Right ventricle myocardium inferior (tissue), 1 donor: ENCODE measurements at regions not wholly inside any gene's neighbourhood (a gene's known extent, or its start where the extent isn't known, plus 50 kb on each side); places are given as distances from the start of the nearest gene placed in this dataset.

Source experiments
- ATAC-seq: fragments of 200-7000 bp; cut with Tn5 transposase; one replicate; pipeline ENCODE4 v1.9.1; 2020; ENCODE audit warnings: mild to moderate bottlenecking, moderate library complexity
- DNase-seq: peaks from one replicate; pipeline ENCODE4 v3.0.0; 2021; ENCODE audit errors: missing footprints
- intact Hi-C: fragments of 100-400 bp; cut with DNase I; formaldehyde crosslinking; loops from one replicate; pipeline ENCODE4 v1.11.0; 2022
- donor health status: DM: no; HTN: yes; CAD: no; lungs with severe emphysema.

DNA sequence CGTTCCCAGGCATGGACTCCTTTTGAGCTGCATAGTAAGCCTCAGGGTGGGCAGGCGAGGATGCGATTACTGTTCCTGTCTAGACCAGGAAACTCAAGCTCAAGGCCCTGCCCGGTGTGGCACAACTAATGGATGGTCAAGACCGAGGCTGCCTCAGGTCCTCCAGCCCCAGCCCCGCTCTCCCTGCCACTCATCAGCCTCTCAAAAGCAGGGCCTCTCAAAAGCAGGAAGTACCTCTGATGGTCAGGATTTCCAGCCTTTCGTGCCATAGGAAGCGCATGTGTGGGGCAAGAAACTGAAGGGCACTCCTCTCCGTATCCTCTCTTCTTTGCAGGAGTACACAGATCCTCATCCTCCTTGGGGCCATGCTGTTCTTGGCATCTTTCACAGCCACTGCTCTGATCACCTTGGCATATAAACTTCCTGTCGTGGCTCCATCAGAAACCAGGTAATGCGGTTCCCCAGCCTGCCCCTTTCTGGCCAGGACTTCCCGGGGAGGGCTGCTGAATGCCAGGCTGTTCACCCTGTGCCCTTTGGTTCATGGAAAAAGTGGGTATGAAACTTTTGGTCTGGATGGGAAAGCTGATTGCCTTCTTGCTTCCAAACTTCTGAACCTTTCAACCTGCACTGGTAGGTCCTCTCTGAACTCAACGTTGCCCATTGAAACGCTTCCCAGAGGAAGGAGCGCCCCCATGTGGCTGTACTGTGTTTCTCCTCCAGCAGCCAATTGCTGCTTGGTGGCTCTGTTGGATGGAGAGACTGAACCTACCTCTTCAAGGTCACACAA is 82.8 kb upstream of the SEC11C start:
- ATAC-seq (peak; percentile 45), DNase-seq (no peak)
- intact Hi-C loops = no loop called here

DNA sequence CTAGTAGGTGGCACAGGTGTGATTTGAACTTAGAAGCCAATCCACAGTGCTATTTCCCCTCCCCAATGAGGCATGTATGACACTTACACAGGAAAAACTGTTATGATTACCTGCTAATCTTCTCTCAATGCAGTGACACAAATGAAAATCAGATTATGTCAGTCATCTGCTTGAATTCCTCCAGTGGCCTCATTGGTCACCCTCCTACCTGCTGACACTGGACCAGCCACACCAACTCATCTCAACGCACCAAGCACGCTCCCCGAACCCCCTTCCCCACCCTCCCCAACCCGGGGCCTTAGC is 82.2 kb upstream of the SEC11C start:
- no peak for DNase-seq
- intact Hi-C loops = no loop called here
- ATAC-seq = no peak

DNA sequence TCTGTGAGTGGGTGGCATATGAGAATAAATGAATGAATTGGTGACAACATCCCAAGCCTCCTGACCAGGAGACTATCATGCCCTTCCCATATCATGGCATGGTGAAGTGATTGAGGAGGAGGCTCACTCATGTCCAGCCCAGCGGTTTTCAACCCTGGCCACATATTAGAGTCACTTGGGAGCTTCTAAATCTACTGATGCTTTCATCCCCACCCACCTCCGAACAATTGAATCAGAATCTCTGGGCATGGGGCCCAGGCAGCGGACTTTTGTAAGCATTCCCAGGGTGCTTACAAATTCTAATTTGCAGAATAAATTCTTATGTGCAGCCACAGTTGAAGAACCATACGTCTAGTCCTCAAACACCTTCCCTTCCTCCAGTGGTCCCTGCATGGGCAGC is 81.7 kb upstream of the SEC11C start:
- intact Hi-C loops = no loop called here
- DNase-seq (no peak), ATAC-seq (no peak)

DNA sequence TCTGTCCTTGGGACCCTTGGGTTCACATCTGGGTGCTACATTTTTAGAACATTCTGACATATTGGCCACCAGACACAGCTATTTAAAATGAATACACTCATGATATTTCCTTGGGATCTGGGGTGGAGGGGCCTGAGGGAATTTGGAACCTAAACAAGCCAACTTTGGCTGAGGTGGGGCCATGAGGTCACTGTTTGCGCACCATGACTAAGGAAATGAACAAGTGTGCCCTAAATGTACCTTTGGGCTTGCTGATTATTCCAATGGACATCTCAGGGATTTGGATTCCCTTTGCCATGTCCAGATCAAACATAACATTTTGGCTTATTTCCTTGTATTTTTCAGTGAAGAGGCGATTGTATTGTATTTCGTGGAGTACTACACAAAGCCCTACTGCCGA is 80.5 kb upstream of the SEC11C start:
- DNase-seq (no peak), ATAC-seq (no peak)
- intact Hi-C loops = no loop called here

DNA sequence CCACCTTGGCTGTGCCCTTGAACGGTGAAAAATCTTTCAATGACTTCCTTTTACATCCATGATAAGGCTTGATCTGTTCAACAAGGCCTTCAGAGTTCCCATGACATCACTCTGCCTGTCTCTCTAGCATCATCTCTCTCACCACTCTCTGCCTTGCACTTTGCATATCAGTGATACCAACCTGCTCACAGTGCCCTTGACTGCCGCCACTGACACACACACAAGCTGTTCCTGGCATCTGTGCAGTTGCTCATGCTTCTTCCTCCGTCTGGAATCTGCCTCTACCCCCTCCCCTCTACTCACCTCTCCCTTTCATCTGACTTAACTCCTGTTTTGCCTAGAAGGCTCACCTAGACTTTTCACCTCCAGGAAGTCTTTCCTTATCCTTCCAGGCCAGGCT is 79.1 kb upstream of the SEC11C start:
- intact Hi-C loops = loop anchor here (5.0 kb wide), 1 partner anchor 63 kb away; no protein-coding TSS in a partner anchor
- ATAC-seq = peak; percentile 69
- DNase-seq = no peak

DNA sequence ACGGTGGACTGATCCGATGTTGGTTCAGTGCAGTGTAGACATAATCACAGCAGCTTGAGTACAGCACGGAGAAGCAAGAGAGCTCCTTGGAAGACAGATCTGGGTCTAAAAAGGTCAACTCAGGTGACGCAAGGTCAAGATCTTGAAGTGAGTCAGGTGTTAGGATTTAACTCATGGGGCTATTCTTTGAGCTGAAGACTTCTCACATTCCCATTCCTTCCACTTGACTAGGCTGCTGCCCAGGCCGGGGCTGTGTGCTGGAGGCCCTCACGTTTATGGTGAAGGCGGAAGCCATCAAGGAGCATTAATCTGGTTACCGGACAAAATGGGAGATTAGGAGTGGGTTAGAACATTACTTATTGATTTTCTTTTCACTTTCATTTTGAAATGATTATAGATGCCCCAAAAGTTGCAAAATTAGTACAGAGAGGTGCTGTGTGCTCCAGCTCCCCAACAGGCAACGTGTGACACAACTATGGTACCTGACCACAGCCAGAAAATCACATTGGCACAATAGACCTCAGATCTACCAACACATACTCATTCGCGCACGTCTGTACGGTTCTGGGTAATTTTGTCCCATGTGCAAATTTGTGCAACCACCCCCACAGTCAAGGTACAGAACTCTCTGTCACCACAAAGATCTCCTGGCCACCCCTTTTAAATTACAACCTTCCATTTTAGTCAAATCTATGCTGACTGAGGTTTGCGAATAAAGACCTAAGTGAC is 77.6 kb upstream of the SEC11C start:
- intact Hi-C loops = loop anchor here (5.0 kb wide), 1 partner anchor 65 kb away; no protein-coding TSS in a partner anchor
- DNase-seq (no peak), ATAC-seq (no peak)

DNA sequence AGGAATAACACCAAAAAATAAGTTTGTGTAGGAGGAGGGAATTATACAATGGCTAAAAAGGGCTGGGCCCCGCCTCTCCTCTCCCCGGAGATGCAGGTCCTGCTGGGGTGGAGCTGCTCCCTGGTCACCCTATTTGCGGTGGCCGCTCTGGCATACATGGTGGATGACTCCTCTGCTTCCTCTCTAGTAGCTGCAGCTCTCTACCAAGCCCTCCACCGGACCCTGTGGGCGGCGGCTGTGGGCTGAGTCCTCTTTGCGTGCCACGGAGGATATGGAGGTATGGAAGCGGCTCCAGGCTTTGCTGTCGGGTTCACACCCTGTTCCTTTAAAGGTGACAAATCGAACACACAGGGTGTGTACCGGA is 77.1 kb upstream of the SEC11C start:
- intact Hi-C loops = loop anchor here (5.0 kb wide), 1 partner anchor 65 kb away; no protein-coding TSS in a partner anchor
- DNase-seq (no peak), ATAC-seq (no peak)

DNA sequence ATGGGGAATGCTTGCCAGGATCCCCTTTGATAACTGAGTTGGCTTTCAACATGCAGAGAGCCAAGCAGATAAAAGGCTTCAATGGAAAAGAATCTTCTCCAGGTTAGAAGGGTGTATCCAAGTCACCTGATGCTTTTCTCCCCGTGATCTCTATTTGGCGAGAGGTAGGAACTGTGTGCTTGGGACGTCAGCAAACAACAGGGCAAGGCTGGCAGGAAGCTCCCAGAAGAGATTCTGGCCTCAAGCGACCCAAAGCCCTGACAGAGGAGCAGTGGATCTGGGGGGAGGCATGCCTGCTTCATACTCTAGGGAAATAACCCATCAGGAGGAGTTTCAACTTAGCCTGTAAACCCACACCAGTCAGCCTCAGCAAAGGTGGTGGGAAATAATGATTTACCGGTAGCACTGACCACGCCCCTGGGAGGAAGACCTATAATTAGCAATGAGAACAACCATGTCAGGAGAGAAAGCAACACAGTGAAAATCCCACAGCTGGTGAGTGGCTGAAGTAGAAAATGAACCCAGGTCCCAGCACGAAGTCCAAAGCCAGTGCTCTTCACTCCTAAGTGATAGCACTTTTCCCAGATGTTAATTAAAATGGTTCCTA is 76.3 kb upstream of the SEC11C start:
- ATAC-seq (no peak), DNase-seq (no peak)
- intact Hi-C loops = loop anchor here (5.0 kb wide), 1 partner anchor 66 kb away; no protein-coding TSS in a partner anchor

DNA sequence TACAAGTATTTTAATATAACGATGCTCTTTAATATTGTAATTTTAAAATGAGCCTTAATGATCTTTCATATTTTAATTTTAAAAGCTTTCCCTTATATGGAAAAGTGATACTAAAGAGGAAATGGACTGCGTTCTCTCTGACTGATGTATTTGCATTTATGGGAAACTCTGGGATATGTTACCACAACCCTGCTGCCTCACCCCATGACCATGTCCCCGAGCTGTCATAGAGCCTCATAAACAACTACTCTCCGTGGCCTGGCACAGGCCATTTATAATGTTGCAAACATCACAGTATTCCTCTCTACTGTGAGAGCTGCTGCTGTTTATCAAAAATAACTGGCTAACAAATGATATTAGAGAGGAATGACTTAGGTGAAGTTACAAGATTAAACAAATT is 75.8 kb upstream of the SEC11C start:
- no peak for ATAC-seq
- no peak for DNase-seq
- intact Hi-C loops = loop anchor here (5.0 kb wide), 1 partner anchor 67 kb away; no protein-coding TSS in a partner anchor

DNA sequence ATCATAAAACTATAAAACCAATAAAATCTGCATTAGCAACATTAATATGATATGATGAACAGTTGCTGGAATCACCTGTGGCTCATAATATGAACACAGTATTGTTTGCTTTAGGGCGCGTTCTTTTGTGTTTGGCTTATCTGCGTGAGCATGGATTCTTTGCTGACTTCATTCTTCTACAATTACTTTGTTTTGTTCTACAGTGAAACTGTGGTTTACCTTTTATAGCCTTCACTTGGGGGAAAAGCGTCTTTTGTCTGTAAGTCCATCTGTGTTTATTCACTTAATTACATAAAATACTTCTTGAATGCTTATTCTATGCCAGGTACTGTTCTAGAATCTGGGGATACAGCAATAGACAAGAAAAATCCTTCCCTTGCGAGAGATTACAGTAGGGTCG is 74.0 kb upstream of the SEC11C start:
- ATAC-seq (no peak), DNase-seq (no peak)
- intact Hi-C loops = loop anchor here (5.0 kb wide), 1 partner anchor 198 kb away; no protein-coding TSS in a partner anchor

DNA sequence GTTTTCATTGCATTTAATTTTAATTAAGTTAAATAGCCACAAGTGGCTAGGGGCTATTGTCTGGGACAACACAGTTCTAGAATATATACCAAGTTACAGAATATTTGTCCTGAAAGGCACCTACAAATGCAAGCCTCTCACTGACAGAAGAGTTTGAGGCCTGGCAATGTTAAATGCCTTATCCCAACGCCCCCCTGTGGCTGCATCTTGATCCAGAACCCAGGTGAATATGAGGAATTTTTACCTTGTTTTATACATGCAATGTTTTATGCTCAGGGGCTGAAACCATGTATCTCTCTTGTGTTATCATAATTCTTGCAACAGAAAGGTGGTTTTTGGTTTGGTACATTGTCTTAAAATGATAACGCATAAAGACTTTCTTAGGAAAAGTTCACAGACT is 71.8 kb upstream of the SEC11C start:
- intact Hi-C loops = loop anchor here (5.0 kb wide), 1 partner anchor 201 kb away; no protein-coding TSS in a partner anchor
- no peak for DNase-seq
- ATAC-seq = no peak

DNA sequence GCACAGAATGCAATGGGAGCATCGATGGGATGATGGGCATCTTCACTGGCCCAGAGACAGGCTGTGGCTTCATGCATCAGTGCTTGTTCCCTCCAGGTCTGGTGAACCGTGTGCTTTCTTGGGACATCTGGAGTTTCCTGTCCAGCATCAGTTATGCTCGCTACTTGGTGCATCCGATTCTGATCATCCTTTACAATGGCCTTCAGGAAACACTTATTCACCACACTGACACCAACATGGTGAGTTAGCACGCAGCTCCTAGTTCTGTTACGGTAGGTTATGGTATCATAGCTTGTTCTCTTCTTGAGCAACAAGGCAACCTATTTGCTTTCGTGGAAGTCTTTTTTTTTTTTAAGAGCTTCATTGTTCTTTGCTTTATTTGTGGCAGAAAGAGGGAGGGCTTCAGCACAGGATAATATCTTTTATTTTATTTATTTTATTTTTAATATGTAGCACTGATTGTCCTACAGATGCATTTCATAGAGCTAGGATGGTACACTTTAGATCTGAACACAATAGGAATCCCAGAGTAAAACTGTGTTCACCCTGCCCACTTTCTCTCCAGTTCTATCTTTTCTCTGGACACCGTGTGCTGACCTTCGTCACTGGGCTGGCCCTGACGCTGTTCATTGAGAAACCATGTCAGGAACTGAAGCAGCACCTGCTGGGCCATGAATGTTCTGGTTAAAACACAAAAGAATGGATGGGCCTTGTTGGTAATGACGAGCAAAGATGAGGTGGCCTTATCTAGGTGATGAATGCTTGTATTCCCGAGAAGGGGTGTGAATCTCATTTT is 71.2 kb upstream of the SEC11C start:
- DNase-seq = no peak
- intact Hi-C loops = loop anchor here (5.0 kb wide), 1 partner anchor 201 kb away; no protein-coding TSS in a partner anchor
- no peak for ATAC-seq

DNA sequence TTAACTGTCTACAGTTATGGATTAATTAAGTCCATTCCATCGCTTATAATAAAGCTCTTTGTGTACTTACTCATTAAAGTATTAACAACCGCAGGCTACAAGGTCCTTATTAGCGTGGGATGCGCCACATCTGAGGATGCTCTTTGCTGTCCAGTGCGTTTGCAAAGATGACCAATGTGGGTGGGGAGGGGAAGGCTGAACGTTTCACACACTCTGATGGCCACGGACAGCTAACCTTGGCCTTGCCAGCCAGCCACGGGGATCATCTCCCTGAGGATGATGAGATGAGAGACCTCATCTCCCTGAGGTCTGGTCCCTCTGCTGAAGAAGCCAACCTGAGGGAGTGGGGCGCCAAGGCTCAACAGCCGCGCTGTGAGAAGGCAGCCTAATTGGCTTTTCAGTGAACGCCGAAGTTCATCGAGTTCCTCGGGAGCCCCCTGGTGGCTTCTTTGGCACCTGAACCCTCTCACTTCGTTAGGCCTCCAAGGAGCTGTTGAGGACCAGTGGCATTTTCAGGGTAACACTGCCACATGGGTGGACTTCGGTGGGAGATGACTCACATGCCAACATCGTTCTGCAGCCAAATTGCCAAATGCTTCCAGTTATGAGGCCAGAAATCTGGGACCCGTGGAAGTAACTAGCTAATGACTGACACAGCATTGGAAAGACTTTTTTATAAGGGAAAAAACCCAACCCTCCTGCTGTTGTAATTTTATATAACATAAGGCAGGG is 69.3 kb upstream of the SEC11C start:
- ATAC-seq (peak; percentile 80), DNase-seq (peak; percentile 86)
- intact Hi-C loops = loop anchor here (1.0 to 10.0 kb wide), 2 partner anchors 289 to 546 kb away; no protein-coding TSS in a partner anchor

DNA sequence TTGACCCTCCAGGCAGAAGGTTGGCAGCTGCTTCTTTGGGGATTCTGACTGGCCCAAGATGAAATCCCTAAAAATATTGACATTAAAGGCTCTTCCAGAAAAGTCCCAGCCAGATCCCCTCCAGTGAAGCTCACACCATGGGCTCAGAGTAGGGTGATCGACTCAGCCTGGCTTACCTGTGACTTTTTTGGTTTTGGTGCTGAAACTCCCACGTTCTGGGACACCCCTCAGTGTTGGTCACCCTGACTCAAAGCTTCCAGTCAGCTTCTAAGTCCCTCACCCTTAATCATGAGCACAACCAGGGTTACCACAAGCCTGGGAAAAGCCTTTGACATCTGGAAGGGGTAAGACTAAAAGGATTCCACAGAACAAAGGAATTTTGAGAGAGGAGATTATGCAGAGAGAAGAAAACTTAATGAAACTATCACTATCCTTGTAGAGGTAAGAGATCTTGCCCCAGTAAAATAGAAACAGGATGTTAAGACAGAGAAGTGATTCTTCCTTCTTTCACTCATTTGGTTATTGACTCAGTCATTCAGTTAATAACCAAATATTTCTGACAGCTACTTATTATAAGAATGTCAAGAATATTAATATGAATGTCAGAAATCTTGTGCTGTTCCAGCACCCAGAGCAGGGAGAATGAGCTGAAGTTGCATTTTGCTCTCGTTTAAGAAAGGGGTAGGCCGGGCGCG is 66.8 kb upstream of the SEC11C start:
- no peak for ATAC-seq
- intact Hi-C loops = loop anchor here (10.0 kb wide), 1 partner anchor 548 kb away; no protein-coding TSS in a partner anchor
- DNase-seq = no peak

DNA sequence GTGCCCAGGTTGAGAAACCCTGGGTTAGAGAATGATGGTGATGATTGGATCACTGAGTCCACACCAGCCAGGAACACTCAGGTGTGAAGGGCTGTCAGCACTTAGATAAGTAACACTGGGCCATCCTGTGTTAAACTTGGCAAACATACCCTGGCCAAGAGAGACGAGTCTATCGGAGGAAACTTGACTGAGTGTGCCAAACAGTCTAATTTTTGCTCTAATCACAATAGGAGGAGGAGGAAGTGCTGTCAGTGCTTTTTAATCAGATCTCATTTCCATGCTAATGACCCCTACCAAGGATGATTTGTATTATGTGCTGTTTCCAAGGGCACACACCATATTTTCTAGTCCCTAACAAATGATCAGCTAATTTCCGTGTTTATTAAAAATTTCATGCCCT is 63.8 kb upstream of the SEC11C start:
- intact Hi-C loops = loop anchor here (5.0 to 10.0 kb wide), 2 partner anchors 326 to 551 kb away; no protein-coding TSS in a partner anchor
- no peak for DNase-seq
- ATAC-seq = peak; percentile 54

DNA sequence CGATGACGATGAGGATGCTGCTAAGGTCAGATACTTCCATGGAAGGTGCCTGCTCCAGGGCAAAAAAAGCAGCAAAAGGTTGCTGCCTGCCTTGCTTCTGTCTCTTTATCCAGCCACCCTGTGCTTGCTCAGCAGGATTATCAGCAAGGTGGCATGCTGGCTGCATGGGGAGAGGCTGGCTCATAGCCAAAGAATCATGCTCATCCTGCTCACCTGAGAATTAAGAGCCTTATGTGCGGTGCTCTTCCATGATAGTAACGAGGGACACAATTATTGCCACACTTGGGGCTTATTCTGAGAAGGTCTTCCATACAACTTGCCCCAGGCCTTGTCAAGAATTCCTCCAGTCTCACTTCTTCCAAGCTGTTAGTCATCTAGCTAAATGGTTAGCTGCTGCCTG is 60.4 kb upstream of the SEC11C start:
- intact Hi-C loops = loop anchor here (5.0 to 10.0 kb wide), 2 partner anchors 323 to 554 kb away; no protein-coding TSS in a partner anchor
- ATAC-seq = no peak
- DNase-seq = no peak
